GM19023 (cell line): ENCODE measurements at regions not wholly inside any gene's neighbourhood (a gene's known extent, or its start where the extent isn't known, plus 50 kb on each side); places are given as distances from the start of the nearest gene placed in this dataset.
"Not testable (repeated sequence)": the region's sequence is repeated elsewhere in the genome, so short reads cannot be mapped to it uniquely, and the experiment has no call there.

Experiments used
- ATAC-seq: cut with Tn5 transposase; IDR thresholded peaks from one replicate; pipeline ENCODE4 v1.9.1; 2021; ENCODE audit warnings: mild to moderate bottlenecking, moderate library complexity; ENCODE audit not compliant: unreplicated experiment

GRCh38 chr1:185549906-185550305 is 184.3 kb upstream of the HMCN1 start:
- no peak for ATAC-seq

GRCh38 chr1:185546029-185546428 is 188.2 kb upstream of the HMCN1 start:
- no peak for ATAC-seq

GRCh38 chr1:185541871-185542301 is 192.3 kb upstream of the HMCN1 start:
- no peak for ATAC-seq

GRCh38 chr1:185540295-185540694 is 193.9 kb upstream of the HMCN1 start:
- no peak for ATAC-seq

- ATAC-seq, result no peak
Measured at GRCh38 chr1:185539277-185539943, 194.8 kb upstream of the HMCN1 start.

- not testable (repeated sequence) for ATAC-seq
Measured at GRCh38 chr1:185538309-185538898, 195.8 kb upstream of the HMCN1 start.

GRCh38 chr1:185537596-185537995 is 196.6 kb upstream of the HMCN1 start:
- ATAC-seq, result no peak

GRCh38 chr1:185536165-185536920 is 197.8 kb upstream of the HMCN1 start:
- ATAC-seq, result no peak

- ATAC-seq, result no peak
Measured at GRCh38 chr1:185535621-185536020, 198.6 kb upstream of the HMCN1 start.

GRCh38 chr1:185534801-185535200 is 199.4 kb upstream of the HMCN1 start:
- no peak for ATAC-seq

- ATAC-seq, result no peak
Measured at GRCh38 chr1:185533596-185533995, 200.6 kb upstream of the HMCN1 start.

- ATAC-seq, result no peak
Measured at GRCh38 chr1:185532856-185533255, 201.3 kb upstream of the HMCN1 start.

- ATAC-seq, result no peak
Measured at GRCh38 chr1:185531838-185532237, 202.4 kb upstream of the HMCN1 start.

GRCh38 chr1:185530215-185530614 is 204.0 kb upstream of the HMCN1 start:
- no peak for ATAC-seq

GRCh38 chr1:185529673-185530072 is 204.5 kb upstream of the HMCN1 start:
- no peak for ATAC-seq

- ATAC-seq, result no peak
Measured at GRCh38 chr1:185528084-185528676, 206.0 kb upstream of the HMCN1 start.

GRCh38 chr1:185526344-185527307 is 207.6 kb upstream of the HMCN1 start:
- peak; percentile 99 for ATAC-seq

- ATAC-seq, result no peak
Measured at GRCh38 chr1:185520188-185520920, 203.3 kb upstream of the IVNS1ABP start.

GRCh38 chr1:185517808-185518419 is 200.9 kb upstream of the IVNS1ABP start:
- no peak for ATAC-seq
